Mesodermal cell (in vitro differentiated cells): ENCODE measurements at regions not wholly inside any gene's neighbourhood (a gene's known extent, or its start where the extent isn't known, plus 50 kb on each side); places are given as distances from the start of the nearest gene placed in this dataset.

Experiments used
- H3K27ac ChIP-seq: 2 replicates; pipeline ENCODE4 v1.7.0; 2013; ENCODE audit warnings: mild to moderate bottlenecking, low read depth, low read length, moderate library complexity; ENCODE audit not compliant: severe bottlenecking
- H3K36me3 ChIP-seq: 2 replicates; pipeline ENCODE4 v1.7.1; 2013; ENCODE audit warnings: mild to moderate bottlenecking, low read length, moderate library complexity; ENCODE audit not compliant: control insufficient read depth, insufficient read depth
- H3K4me1 ChIP-seq: one replicate; pipeline ENCODE4 v1.7.1; 2013; ENCODE audit warnings: mild to moderate bottlenecking, low read length; ENCODE audit not compliant: insufficient read depth, control insufficient read depth, poor library complexity, severe bottlenecking
- H3K4me3 ChIP-seq: 2 replicates; pipeline ENCODE4 v1.7.0; 2013; ENCODE audit warnings: low read length, control low read depth, mild to moderate bottlenecking; ENCODE audit not compliant: insufficient read depth, poor library complexity, severe bottlenecking; ENCODE audit errors: extremely low read depth
- H3K9me3 ChIP-seq: 2 replicates; pipeline ENCODE4 v1.7.1; 2013; ENCODE audit warnings: mild to moderate bottlenecking, low read length, moderate library complexity; ENCODE audit not compliant: control insufficient read depth
- WGBS, 2 experiments: methylation state at CpG; one replicate each; pipeline ENCODE4 v1.1.5; 2013; ENCODE audit warnings: missing lambda C conversion rate in 2 of 2; ENCODE audit not compliant: insufficient coverage in 2 of 2; 5-methylcytosine and 5-hydroxymethylcytosine counted together

DNA sequence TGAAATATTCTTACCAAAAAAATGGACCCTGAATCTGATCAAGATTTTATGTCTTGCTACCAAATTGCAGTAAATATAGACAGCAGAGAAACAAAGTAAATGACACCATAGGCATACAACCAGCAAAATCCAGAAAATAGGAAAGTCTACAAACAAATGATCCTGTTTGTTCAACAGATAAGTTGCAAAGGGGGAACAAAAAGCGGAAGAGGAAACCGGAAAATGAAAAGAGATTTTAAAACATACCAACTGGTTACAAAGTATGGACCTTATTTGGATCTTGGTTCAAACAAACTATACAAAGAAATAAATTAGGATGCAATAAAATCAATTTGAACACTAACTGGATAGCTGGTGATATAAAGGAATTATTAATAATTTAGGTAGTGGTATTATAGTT is 92.0 kb downstream of the TMPRSS5 start:
- no peaks in the 10 kb centered on the region for H3K4me1 ChIP-seq
- no peaks in the 10 kb centered on the region for H3K9me3 ChIP-seq
- H3K4me3 ChIP-seq, result no peak overlapping the region
- H3K27ac ChIP-seq, result no peak overlapping the region
- no CpG with 5 or more reads among the region's 2 CpGs for WGBS, 2 experiments
- no peaks in the 10 kb centered on the region for H3K36me3 ChIP-seq

DNA sequence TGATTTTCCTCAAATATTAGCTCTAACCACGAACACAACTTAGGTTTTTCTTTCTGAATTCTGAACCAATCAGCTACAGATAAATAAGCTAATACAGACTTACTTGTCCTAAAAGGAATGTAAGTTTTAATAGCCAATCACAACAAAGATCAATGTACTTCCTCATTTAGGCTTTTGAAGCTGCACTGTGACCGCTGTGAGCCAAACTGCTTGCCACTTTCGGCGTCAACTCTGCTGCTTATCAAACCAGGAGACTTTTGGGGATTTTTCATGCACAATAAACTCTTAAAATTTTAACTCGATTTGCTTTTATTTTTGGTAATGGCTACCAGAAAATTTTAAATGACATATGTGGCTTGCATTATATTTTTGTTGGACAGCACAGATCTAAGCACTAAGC is 92.5 kb downstream of the TMPRSS5 start:
- 55% methylated on average over 3 of the region's 5 CpGs; no CpG with 5 or more reads in 1 of the 2 experiments for WGBS, 2 experiments
- Histone ChIP-seq H3K4me3 (no peak overlapping the region), H3K36me3 (no peaks in the 10 kb centered on the region), H3K27ac (no peak overlapping the region), H3K4me1 (no peaks in the 10 kb centered on the region), H3K9me3 (no peaks in the 10 kb centered on the region)

DNA sequence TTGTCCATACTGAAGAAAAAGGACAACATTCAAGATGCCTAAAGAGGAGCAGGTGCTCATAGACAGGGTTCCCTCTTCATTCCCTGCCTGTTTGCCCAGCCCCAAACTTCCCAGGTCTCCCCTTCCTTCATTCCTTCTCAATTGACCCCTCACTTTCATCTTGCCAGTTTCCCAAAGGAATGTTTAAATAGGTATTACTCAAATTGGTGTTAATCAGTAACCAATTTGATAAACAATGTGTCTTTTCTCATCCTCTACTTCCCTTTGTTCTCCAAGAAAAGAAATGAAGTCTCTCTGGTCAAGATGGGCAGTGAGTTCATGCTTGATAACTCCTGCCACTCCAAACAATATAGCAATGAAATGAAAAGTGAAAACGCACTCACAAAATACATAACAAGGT is 101.9 kb downstream of the TMPRSS5 start:
- Histone ChIP-seq H3K36me3 (no peaks in the 10 kb centered on the region), H3K9me3 (peaks cover 3% of the 10 kb centered on the region), H3K4me1 (no peaks in the 10 kb centered on the region), H3K4me3 (no peak overlapping the region), H3K27ac (no peak overlapping the region)
- no CpG with 5 or more reads among the region's 1 CpG for WGBS, 2 experiments

DNA sequence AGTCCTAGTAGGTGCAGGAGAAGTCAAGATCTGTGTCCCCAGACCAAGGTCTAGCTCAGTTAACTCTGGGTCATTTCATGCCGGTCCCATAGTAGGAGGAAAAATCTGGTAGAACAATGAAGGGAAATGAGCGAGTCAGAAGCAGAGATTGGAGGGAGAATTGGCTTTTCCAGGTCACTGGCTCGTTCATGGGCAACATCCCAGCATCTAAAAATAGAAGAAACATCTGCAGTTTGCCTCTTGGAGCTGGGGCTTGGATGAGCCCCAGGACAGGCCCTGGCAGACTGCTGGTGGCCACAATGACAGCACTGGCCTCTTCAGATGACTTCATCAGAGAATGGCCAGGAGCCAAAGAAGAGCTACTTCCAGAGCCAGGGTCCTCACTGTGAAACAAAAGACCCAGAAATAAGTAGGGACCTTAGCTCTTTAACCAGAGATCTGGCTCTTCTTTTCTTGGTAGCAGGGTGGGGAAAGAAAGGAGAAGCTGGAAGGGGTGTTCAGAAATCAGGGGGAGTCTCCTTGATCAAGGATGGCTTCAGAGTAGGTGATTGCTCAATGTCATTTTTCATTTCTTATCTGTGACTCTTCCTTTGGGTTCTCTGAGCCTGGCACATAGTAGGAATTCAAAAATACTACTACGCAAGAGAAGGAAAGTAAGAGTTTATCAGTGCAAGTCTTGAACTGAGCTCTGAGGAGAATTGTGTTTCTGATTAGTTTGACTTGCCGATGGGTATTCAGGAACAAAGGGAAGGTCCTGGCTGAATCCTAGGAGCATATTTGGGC is 102.6 kb downstream of the TMPRSS5 start:
- H3K27ac ChIP-seq, result no peak overlapping the region
- H3K36me3 ChIP-seq, result no peaks in the 10 kb centered on the region
- H3K4me1 ChIP-seq, result no peaks in the 10 kb centered on the region
- H3K9me3 ChIP-seq, result peaks cover 3% of the 10 kb centered on the region
- 90 to 93% methylated on average over 4 to 5 of the region's 5 CpGs for WGBS, 2 experiments
- no peak overlapping the region for H3K4me3 ChIP-seq

DNA sequence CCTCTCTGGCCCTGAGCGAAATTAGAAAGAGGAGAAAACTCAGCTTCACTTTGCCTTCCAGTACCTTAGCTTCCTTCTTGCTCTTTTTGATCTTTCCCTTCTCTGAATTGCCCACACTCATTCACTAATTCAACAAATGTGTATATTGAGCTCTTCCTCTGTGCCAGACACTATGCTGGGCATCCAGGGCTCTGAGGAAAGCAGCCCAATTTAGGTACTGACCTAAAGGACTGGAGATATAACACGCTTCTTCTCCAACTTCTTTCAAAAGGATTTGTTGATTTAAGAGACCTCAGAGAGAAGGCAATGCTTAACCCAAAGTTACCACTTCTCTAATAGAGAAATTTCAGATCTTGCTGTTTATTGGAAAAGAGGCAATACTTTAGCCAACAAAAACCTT is 103.6 kb downstream of the TMPRSS5 start:
- WGBS, 2 experiments, result 89 to 100% methylated on average over 1 of the region's 2 CpGs
- H3K9me3 ChIP-seq, result peaks cover 3% of the 10 kb centered on the region
- H3K4me1 ChIP-seq, result no peaks in the 10 kb centered on the region
- H3K27ac ChIP-seq, result no peak overlapping the region
- no peaks in the 10 kb centered on the region for H3K36me3 ChIP-seq
- no peak overlapping the region for H3K4me3 ChIP-seq

DNA sequence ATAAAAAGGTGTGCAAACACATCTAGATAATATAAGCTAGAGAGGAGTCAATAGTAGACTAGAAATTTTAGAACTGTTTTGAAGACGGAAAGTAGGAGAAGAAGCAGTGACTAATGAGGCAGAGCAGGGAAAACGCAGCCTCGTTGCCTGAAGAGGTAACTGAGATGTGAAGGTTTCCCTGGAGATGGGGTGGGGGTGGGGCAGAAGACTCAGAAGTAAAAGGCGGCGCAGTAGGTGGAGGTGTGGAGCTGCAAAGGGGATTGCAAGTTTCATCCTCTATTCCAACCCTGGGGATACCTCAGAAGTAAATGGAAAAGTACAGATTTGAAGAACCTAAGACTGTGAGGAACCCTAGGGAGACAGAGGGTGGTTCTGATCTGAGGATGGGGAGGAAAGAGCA is 109.5 kb downstream of the TMPRSS5 start:
- Histone ChIP-seq H3K4me1 (no peaks in the 10 kb centered on the region), H3K9me3 (no peaks in the 10 kb centered on the region)
- 76 to 79% methylated on average over 4 of the region's 5 CpGs for WGBS, 2 experiments

DNA sequence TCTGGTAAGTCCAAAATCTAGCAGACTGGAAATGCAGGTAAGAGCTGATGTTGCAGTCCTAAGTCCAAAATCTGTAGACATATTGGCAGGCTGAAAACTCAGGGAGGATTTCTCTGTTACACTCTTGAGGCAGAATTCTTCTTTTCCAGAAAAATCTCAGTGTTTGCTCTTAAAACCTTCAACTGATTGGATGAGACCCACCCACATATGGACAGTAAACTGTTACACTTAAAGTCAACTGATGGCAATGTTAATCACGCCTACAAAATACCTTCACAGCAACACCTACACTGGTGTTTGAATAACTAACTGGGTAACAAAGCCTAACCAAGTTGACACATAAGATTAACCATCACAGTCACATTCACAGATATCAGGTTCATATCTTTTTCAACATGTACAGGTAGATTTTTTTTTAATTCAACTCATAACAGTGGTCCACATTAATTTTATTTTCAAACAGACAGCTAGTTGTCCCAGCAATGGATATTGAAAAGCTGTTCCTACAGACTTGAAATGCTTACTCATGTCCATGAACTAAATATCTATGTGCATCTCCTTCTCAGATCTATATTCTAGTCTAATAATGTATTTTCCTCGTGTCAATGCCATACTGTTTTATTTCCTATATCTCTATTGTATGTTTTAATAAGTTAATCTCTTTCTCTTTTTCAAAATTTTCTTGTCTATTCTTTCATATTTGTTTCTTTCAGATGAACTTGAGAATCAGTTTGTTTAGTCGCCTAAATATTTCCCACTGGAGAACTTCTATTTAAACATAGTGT is 110.1 kb downstream of the TMPRSS5 start:
- H3K27ac ChIP-seq, result no peak overlapping the region
- no peaks in the 10 kb centered on the region for H3K4me1 ChIP-seq
- H3K9me3 ChIP-seq, result no peaks in the 10 kb centered on the region
- H3K36me3 ChIP-seq, result no peaks in the 10 kb centered on the region
- H3K4me3 ChIP-seq, result no peak overlapping the region
- WGBS, 2 experiments, result 67 to 100% methylated on average over 1 of the region's 3 CpGs

More for the DNA sequence above, 109.5 kb downstream of the TMPRSS5 start:
- no peak overlapping the region for H3K4me3 ChIP-seq
- no peak overlapping the region for H3K27ac ChIP-seq
- H3K36me3 ChIP-seq, result no peaks in the 10 kb centered on the region

DNA sequence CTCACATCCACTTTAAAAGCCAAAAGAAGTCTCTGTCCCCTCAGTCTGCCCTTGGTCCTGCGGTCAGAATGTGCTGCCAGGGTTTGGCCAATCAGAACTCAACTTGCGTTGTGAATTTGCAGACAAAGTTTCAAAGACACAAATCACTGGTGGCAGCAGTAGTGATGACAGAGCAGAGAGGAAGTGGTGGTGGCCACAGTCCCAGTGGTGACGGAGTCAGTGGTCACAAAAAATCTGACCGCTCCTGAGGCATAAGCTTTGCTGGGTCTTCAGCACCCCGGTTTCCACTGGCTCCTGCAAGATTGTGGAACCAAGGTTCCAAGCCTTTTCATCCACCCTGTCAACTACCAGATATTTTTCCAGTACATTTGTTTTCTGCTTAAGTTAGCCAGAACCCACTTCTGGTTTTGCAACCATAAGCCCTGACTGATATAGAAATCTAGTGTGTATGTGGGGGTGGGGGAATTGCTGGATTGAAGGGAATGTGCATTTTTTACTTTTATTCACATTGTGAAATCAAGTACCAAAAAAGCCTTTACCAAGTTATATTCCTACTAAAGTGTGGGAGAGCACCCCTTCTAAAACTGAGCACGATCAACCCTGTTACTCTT is 112.3 kb downstream of the TMPRSS5 start:
- Histone ChIP-seq H3K4me3 (no peak overlapping the region), H3K4me1 (no peaks in the 10 kb centered on the region), H3K27ac (no peak overlapping the region), H3K36me3 (no peaks in the 10 kb centered on the region), H3K9me3 (no peaks in the 10 kb centered on the region)
- WGBS, 2 experiments, result 78 to 91% methylated on average over 5 of the region's 6 CpGs

DNA sequence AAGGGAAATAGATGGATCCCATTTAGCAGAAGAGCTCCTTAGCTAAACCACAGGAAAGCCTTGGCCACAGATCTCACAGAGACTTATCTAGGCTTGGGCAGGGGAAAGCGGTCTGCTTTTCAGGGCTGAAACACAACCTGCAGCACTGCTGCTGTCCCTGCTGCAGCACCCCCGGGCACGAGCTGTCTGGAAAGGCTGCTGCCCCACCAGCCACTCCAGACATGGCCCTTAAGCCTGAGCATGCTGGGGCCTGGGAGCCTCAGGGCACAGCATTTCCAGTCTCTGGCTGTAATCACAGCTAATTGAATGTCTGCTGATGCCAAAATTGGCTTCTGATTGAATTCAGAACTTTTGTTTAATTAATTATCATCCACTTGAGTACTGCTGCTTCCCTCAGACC is 115.0 kb downstream of the TMPRSS5 start:
- no peaks in the 10 kb centered on the region for H3K9me3 ChIP-seq
- H3K36me3 ChIP-seq, result no peaks in the 10 kb centered on the region
- no peak overlapping the region for H3K27ac ChIP-seq
- WGBS, 2 experiments, result 76 to 93% methylated on average over 3 of the region's 3 CpGs
- H3K4me1 ChIP-seq, result no peaks in the 10 kb centered on the region
- H3K4me3 ChIP-seq, result no peak overlapping the region

DNA sequence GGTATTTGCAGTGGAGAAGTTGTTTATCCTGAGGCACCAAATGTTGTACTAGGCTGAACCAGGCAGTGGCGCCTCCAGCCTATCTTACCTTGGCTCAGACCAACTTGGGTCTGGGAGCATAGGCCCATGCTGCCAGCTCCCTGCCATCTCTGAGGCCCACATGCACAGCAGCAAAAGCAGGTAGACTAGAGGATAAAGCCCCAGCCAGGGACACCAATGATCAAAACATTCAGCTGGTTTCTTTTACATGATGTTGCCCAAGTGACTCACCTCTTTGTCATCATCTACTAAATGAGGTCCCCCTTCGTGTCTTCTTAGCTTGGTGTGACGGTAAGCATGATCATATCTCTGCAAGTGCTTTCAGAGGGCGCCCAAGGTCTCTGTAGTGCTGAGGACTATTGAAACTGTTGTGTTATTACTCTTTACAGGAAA is 112.1 kb upstream of the DRD2 start:
- Histone ChIP-seq H3K9me3 (no peaks in the 10 kb centered on the region), H3K36me3 (no peaks in the 10 kb centered on the region), H3K4me3 (no peak overlapping the region), H3K27ac (no peak overlapping the region), H3K4me1 (no peaks in the 10 kb centered on the region)
- whole genome bisulfite sequencing, 2 experiments, result 83 to 90% methylated on average over 4 of the region's 4 CpGs
